ENCODE measurements at regions not wholly inside any gene's neighbourhood (a gene's known extent, or its start where the extent isn't known, plus 50 kb on each side); places are given as distances from the start of the nearest gene placed in this dataset.

GRCh38 chr2:172328103-172328841 is 99.1 kb upstream of the ITGA6 start:
- DNase-seq (ENCODE audit: low read depth in 2 of 2), result no peak

- DNase-seq (ENCODE audit: low read depth in 2 of 2), result no peak
These were observed 98.0 kb upstream of the ITGA6 start for GRCh38 chr2:172329416-172329773.

- peak; percentile 63 to 94 for DNase-seq (ENCODE audit: low read depth in 2 of 2)
These were observed 97.4 kb upstream of the ITGA6 start for GRCh38 chr2:172329774-172330671.

- no peak for DNase-seq (ENCODE audit: low read depth in 2 of 2)
These were observed 94.9 kb upstream of the ITGA6 start for GRCh38 chr2:172332507-172332906.

GRCh38 chr2:172333235-172333977 is 94.0 kb upstream of the ITGA6 start:
- peak; percentile 32 to 82 for DNase-seq (ENCODE audit: low read depth in 2 of 2)

DNA sequence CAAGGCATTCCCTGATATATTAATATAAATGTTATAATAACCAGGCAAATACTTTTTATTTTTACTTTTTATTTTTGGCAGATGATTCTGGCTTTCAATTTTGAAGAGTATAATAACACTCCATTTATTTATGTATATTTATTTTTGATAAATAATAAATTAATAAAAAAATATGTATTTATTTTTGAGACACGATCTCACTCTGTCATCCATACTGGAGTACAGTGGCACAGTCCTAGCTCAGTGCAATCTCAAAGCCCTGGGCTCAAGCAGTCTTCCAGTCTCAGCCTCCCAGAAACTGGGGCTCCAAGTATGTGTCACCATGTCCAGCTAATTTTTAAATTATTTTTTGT is 93.4 kb upstream of the ITGA6 start:
- DNase-seq (ENCODE audit: low read depth in 2 of 2), result no peak

- DNase-seq (ENCODE audit: low read depth in 2 of 2), result no peak
These were observed 92.4 kb upstream of the ITGA6 start for GRCh38 chr2:172334988-172335387.

GRCh38 chr2:172335736-172336135 is 91.7 kb upstream of the ITGA6 start:
- no peak for DNase-seq (ENCODE audit: low read depth in 2 of 2)

DNA sequence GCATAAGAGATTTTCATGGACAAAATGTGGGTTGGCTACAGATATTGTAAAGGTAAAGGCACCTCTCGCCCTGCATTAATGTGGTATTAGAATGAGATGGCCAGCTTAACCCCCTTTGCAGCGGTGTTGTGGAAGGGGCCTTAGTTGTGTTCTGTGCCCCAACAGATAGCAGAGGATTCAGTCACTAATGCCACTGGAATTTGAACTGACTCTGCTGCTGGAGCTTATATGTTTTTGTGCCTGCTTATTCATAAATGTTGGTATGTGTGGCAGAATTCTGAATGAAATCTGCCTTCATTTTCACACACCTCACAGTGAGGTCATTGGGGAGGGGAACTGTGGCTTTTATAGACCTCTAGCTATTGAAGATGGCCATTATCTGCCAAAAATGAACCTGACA is 90.7 kb upstream of the ITGA6 start:
- DNase-seq (ENCODE audit: low read depth in 2 of 2), result no peak

GRCh38 chr2:172339371-172340010 is 87.9 kb upstream of the ITGA6 start:
- peak; percentile 62 to 86 for DNase-seq (ENCODE audit: low read depth in 2 of 2)

GRCh38 chr2:172340394-172340793 is 87.0 kb upstream of the ITGA6 start:
- DNase-seq (ENCODE audit: low read depth in 2 of 2), result peak in 1 of 2 donors; percentile 37

- peak in 1 of 2 donors; percentile 12 for DNase-seq (ENCODE audit: low read depth in 2 of 2)
These were observed 85.3 kb upstream of the ITGA6 start for GRCh38 chr2:172342078-172342477.

- no peak for DNase-seq (ENCODE audit: low read depth in 2 of 2)
These were observed 84.8 kb upstream of the ITGA6 start for GRCh38 chr2:172342611-172343010.

DNA sequence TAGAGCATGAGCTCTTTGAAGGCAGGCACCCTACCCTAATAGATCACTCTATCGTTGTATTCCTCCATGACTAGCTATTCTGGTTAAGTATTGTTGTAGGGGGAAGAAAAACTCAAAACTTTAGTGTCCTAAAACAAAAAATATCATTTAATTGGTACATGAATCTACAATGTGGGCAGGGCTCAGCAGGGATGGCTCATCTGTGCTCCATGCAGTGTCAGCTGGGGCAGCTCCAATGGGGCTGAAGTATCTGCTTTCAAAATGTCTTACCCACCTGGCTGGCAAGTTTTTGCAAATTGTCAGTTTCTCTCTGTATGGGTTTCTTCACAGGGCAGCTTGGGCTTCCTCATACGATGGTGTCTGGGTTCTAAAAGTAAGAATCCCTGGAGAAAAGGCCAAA is 83.2 kb upstream of the ITGA6 start:
- no peak for DNase-seq (ENCODE audit: low read depth in 2 of 2)

- DNase-seq (ENCODE audit: low read depth in 2 of 2), result peak in 1 of 2 donors; percentile 68
These were observed 81.3 kb upstream of the ITGA6 start for GRCh38 chr2:172345956-172346555.

DNA sequence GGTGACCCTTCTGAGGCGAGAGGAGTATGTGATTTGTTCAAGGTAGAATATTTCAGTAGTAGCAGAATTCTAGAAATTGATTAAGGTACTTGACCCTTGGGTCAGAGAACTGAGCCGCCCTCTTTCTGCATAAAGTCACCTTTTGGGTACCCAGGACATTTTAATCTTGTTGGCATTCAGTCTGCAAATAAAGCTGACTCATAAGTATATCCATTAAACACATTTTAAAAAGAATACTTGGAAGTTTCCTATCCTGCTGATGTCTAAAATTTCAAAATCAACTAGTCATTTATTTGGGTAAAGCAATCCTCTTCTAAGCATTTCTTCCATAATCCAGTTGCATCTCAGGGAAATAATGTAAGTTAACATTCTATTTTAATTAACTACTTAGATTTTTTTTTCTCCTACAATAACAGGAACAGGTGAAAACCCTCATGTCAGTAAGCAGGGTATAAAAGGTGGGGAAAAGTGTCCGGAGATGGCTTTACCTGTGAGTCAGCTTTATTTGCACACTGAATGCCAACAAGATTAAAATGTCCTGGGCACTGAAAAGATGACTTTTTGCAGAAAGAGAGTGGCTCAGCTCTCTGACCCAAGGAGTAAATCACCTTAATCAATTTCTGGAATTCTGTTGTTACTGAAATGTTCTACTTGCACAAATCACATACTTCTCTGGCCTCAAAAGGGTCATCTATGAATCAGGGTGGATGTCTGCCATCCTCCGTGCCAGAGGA is 78.7 kb upstream of the ITGA6 start:
- DNase-seq (ENCODE audit: low read depth in 2 of 2), result no peak

GRCh38 chr2:172350839-172351479 is 76.4 kb upstream of the ITGA6 start:
- DNase-seq (ENCODE audit: low read depth in 2 of 2), result peak in 1 of 2 donors; percentile 51

- DNase-seq (ENCODE audit: low read depth in 2 of 2), result no peak
These were observed 75.8 kb upstream of the ITGA6 start for GRCh38 chr2:172351586-172351985.

DNA sequence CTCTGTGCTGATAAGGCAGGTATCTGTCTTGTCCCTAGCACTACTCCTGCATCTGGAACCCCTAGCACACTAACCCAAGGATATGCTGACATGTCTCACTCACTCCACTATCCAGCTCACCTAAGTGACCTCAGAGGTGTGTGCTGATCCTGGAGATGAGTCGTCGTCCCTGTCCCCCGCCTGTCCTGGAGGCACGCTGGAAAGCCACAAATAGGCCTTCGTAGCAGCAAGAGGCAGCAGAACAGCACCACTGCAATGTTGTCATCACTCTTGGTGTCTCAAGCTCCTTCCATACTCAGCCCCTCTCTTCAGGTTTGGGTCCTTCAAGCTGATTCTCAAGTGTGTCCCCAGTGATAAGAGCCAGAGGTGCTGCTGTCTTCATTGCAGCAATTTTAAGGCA is 73.0 kb upstream of the ITGA6 start:
- DNase-seq (ENCODE audit: low read depth in 2 of 2), result no peak

- DNase-seq (ENCODE audit: low read depth in 2 of 2), result no peak
These were observed 69.9 kb upstream of the ITGA6 start for GRCh38 chr2:172357442-172357841.
